Nephron (organoid): ENCODE measurements at regions not wholly inside any gene's neighbourhood (a gene's known extent, or its start where the extent isn't known, plus 50 kb on each side); places are given as distances from the start of the nearest gene placed in this dataset.

Experiments used
- H3K27ac Mint-ChIP-seq, 3 experiments: 2 replicates each; pipeline ENCODE4 v1.8.0; 2020; ENCODE audit warnings: mixed read lengths in 3 of 3, mild to moderate bottlenecking in 2 of 3, moderate library complexity in 1 of 3
- H3K27me3 Mint-ChIP-seq: 2 replicates; pipeline ENCODE4 v1.8.0; 2021; ENCODE audit warnings: low read depth, mild to moderate bottlenecking, moderate library complexity, mixed read lengths
- H3K36me3 Mint-ChIP-seq: 2 replicates; pipeline ENCODE4 v1.8.0; 2020; ENCODE audit warnings: low read depth, mixed read lengths
- H3K4me1 Mint-ChIP-seq: 2 replicates; pipeline ENCODE4 v1.8.0; 2020; ENCODE audit warnings: mixed read lengths
- H3K4me3 Mint-ChIP-seq, 3 experiments: 2 replicates each; pipeline ENCODE4 v1.8.0; 2020; ENCODE audit warnings: mild to moderate bottlenecking in 3 of 3, mixed read lengths in 3 of 3, moderate library complexity in 2 of 3
- H3K9me3 Mint-ChIP-seq: 2 replicates; pipeline ENCODE4 v1.8.0; 2020; ENCODE audit warnings: mixed read lengths
- TF ChIP-seq, protein P1 (sequence below), 3 experiments: fragments of 200-600 bp; sonication (generic); IDR thresholded peaks; one replicate each; pipeline ENCODE4 v1.5.0; 2021; ENCODE audit warnings: antibody characterized with exemption in 3 of 3; ENCODE audit not compliant: unreplicated experiment in 3 of 3

DNA sequence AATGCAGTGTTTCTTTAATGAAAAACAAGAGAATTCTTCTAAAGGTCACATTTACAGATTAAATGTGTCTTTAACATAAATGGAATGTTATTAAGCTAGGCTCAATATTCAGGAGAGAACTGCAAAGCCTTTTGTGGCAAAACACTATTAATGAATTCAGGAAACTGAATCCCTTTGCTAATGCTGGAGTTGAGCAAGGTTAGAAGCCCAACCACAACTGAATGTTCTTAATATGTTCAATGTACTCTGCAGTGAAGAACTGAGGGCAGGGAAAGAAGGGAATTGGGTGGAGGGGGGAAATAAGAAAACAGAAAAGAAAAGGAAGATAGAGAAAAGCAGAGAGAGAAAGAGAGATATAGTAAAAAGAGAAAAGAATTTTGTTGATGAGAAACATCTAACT is 276.7 kb upstream of the TMEM161B start:
- TF ChIP-seq, protein P1, sequence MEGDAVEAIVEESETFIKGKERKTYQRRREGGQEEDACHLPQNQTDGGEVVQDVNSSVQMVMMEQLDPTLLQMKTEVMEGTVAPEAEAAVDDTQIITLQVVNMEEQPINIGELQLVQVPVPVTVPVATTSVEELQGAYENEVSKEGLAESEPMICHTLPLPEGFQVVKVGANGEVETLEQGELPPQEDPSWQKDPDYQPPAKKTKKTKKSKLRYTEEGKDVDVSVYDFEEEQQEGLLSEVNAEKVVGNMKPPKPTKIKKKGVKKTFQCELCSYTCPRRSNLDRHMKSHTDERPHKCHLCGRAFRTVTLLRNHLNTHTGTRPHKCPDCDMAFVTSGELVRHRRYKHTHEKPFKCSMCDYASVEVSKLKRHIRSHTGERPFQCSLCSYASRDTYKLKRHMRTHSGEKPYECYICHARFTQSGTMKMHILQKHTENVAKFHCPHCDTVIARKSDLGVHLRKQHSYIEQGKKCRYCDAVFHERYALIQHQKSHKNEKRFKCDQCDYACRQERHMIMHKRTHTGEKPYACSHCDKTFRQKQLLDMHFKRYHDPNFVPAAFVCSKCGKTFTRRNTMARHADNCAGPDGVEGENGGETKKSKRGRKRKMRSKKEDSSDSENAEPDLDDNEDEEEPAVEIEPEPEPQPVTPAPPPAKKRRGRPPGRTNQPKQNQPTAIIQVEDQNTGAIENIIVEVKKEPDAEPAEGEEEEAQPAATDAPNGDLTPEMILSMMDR (IDR thresholded peaks at IDR 0.05; ENCODE audit: unreplicated experiment in 3 of 3), result no peak
- H3K27me3 Mint-ChIP-seq, result no peaks in the 10 kb centered on the region
- H3K27ac Mint-ChIP-seq, result no peak overlapping the region
- H3K4me3 Mint-ChIP-seq, result no peak overlapping the region
- H3K36me3 Mint-ChIP-seq, result no peaks in the 10 kb centered on the region
- H3K4me1 Mint-ChIP-seq, result no peaks in the 10 kb centered on the region
- H3K9me3 Mint-ChIP-seq, result no peaks in the 10 kb centered on the region

DNA sequence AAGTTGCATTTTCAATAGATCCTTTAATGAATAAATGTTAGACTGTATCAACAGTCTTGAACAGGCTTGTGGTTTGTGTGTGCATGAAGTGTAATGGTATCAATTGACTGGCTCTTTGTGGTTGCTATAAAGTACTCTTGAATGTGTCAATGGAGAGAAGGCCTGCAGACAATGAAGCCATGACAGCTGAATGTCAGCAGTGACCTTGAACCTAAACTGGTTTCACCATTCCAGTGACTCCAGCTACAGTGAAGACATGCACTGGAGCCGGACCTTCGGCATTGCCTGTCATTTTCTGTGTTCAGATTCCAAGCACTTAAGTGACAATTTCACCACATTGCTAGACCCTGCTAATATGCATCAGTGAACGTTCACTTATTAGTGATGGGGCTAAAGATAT is 276.0 kb upstream of the TMEM161B start:
- Mint-ChIP-seq H3K4me3 (no peak overlapping the region), H3K4me1 (no peaks in the 10 kb centered on the region), H3K27me3 (peaks cover 4% of the 10 kb centered on the region), H3K9me3 (no peaks in the 10 kb centered on the region), H3K36me3 (no peaks in the 10 kb centered on the region), H3K27ac (no peak overlapping the region)
- TF ChIP-seq, protein P1 (IDR thresholded peaks at IDR 0.05; ENCODE audit: unreplicated experiment in 3 of 3), result no peak

DNA sequence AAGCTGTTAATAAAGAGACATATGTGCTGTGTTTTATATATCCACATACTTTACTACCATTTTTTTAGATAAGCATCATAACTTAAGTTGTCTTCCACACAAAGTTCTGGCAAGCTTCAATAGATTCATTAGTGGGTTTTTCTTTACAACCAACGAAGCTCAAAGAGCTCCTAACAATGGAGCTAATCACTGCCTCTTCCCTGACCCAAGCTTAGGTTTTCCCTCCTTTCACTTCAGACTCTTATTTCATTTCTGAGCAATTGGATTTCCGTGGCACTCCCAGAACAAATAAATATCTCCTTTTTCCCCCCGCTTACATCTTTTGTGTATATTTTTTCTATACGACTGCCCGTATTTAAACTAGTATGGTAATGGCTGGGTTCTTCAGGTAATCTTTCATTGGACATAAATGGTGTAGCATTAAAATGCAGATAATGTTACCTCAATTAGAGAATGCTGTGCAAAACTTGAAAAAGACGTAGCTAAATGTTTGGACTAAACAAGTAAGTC is 275.5 kb upstream of the TMEM161B start:
- H3K27me3 Mint-ChIP-seq, result peaks cover 4% of the 10 kb centered on the region
- TF ChIP-seq, protein P1 (IDR thresholded peaks at IDR 0.05; ENCODE audit: unreplicated experiment in 3 of 3), result no peak
- no peak overlapping the region for H3K4me3 Mint-ChIP-seq
- H3K4me1 Mint-ChIP-seq, result no peaks in the 10 kb centered on the region
- H3K36me3 Mint-ChIP-seq, result no peaks in the 10 kb centered on the region
- H3K9me3 Mint-ChIP-seq, result no peaks in the 10 kb centered on the region
- H3K27ac Mint-ChIP-seq, result no peak overlapping the region

DNA sequence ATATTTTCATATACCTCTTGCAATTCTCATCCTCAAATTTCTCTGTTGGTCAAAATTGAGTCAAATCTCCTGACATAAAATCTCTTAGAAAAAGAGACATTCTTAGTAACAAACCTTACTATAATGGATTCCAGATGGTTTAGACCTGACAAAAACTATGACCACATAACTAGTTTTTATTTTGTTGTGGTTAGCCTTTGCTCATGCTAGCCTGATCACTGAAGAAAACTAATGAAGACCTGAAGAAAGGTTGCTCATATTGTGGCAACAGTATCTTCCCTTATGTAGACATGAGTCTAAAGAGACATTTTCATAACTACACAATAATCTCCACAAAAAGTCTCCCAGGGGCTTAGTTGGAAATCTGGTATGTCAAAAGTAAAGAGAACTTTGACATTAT is 274.1 kb upstream of the TMEM161B start:
- Mint-ChIP-seq H3K27me3 (peaks cover 4% of the 10 kb centered on the region), H3K36me3 (no peaks in the 10 kb centered on the region), H3K4me1 (no peaks in the 10 kb centered on the region), H3K4me3 (no peak overlapping the region), H3K9me3 (no peaks in the 10 kb centered on the region), H3K27ac (no peak overlapping the region)
- TF ChIP-seq, protein P1 (IDR thresholded peaks at IDR 0.05; ENCODE audit: unreplicated experiment in 3 of 3), result no peak

DNA sequence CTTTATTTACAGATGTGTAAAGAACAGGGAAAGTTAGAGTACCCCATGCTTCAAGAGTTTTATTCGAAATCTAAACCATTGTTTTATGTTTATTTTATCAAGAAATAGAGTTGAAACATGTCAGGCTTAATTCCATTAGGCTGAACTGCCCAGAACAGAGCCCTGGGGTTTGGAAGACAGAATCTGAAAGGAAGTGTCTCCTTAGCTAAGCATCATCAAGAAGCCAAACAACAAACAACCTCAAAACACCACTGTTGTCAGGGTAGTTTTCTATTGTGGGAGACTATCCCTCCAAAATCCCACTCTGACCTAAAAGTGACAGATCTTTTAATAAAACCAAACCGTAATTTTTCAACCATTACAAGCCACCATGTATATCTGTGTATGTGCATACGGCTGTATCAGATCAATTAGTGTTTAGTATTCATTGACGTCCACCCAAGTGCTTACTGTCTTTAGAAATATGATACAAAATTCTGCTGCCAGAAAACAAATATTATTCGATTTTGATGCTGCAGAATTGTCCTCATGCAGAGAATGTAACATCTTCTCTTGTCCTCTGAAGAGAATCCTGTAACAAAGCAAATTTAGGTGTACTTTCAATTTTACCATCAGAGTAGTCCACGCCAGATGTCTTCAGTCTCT is 271.9 kb upstream of the TMEM161B start:
- TF ChIP-seq, protein P1 (IDR thresholded peaks at IDR 0.05; ENCODE audit: unreplicated experiment in 3 of 3), result no peak
- no peaks in the 10 kb centered on the region for H3K4me1 Mint-ChIP-seq
- H3K36me3 Mint-ChIP-seq, result no peaks in the 10 kb centered on the region
- H3K9me3 Mint-ChIP-seq, result no peaks in the 10 kb centered on the region
- no peak overlapping the region for H3K27ac Mint-ChIP-seq
- peaks cover 4% of the 10 kb centered on the region for H3K27me3 Mint-ChIP-seq
- H3K4me3 Mint-ChIP-seq, result no peak overlapping the region
